H9 (cell line): ENCODE measurements at regions not wholly inside any gene's neighbourhood (a gene's known extent, or its start where the extent isn't known, plus 50 kb on each side); places are given as distances from the start of the nearest gene placed in this dataset.

Source experiments
- DNase-seq: peaks from one replicate; pipeline ENCODE4 v3.0.0-alpha.2; 2017
- H2AFZ ChIP-seq: one replicate; pipeline ENCODE4 v1.6.1; 2013; ENCODE audit warnings: mild to moderate bottlenecking, low read length, control low read depth, moderate library complexity
- H2AK5ac ChIP-seq: 2 replicates; pipeline ENCODE4 v1.6.1; 2013; ENCODE audit warnings: low read length, control low read depth, mixed read lengths; ENCODE audit not compliant: insufficient read length
- H2BK120ac ChIP-seq: one replicate; pipeline ENCODE4 v1.6.1; 2013; ENCODE audit warnings: low read depth, mild to moderate bottlenecking, low read length, control low read depth, inconsistent platforms; ENCODE audit not compliant: poor library complexity, severe bottlenecking
- H2BK12ac ChIP-seq: 2 replicates; pipeline ENCODE4 v1.6.1; 2013; ENCODE audit warnings: low read length, control low read depth, mixed read lengths, low read depth; ENCODE audit not compliant: insufficient read length
- H2BK15ac ChIP-seq: 2 replicates; pipeline ENCODE4 v1.6.1; 2013; ENCODE audit warnings: low read depth, low read length, control low read depth
- H2BK20ac ChIP-seq: one replicate; pipeline ENCODE4 v1.6.1; 2013; ENCODE audit warnings: low read depth, mild to moderate bottlenecking, low read length, control low read depth, inconsistent platforms; ENCODE audit not compliant: poor library complexity, severe bottlenecking
- H2BK5ac ChIP-seq: 2 replicates; pipeline ENCODE4 v1.6.1; 2013; ENCODE audit warnings: low read length, control low read depth, mixed read lengths; ENCODE audit not compliant: insufficient read length
- H3K14ac ChIP-seq: 2 replicates; pipeline ENCODE4 v1.6.1; 2013; ENCODE audit warnings: low read length, control low read depth; ENCODE audit not compliant: insufficient read depth
- H3K18ac ChIP-seq: 2 replicates; pipeline ENCODE4 v1.6.1; 2013; ENCODE audit warnings: low read depth, mild to moderate bottlenecking, mixed read lengths, low read length, control low read depth; ENCODE audit not compliant: insufficient read length
- H3K23ac ChIP-seq: 2 replicates; pipeline ENCODE4 v1.6.1; 2013; ENCODE audit warnings: low read length, control low read depth, mixed read lengths, low read depth; ENCODE audit not compliant: insufficient read length
- H3K23me2 ChIP-seq: 2 replicates; pipeline ENCODE4 v1.6.1; 2013; ENCODE audit warnings: low read depth, mild to moderate bottlenecking, mixed read lengths, low read length, control low read depth; ENCODE audit not compliant: insufficient read length, poor library complexity, severe bottlenecking
- H3K27ac ChIP-seq: 2 replicates; pipeline ENCODE4 v1.5.1; 2013; ENCODE audit warnings: low read length, control low read depth, mixed read lengths, low read depth; ENCODE audit not compliant: insufficient read length
- H3K27me3 ChIP-seq: 2 replicates; pipeline ENCODE4 v1.6.1; 2013; ENCODE audit warnings: low read length, control low read depth, inconsistent platforms; ENCODE audit not compliant: insufficient read depth
- H3K4ac ChIP-seq: 2 replicates; pipeline ENCODE4 v1.6.1; 2013; ENCODE audit warnings: low read depth, mild to moderate bottlenecking, control low read depth, inconsistent platforms, low read length, moderate library complexity
- H3K4me1 ChIP-seq: 2 replicates; pipeline ENCODE4 v1.6.1; 2013; ENCODE audit warnings: low read length, control low read depth, inconsistent platforms; ENCODE audit not compliant: insufficient read depth
- H3K4me2 ChIP-seq: 2 replicates; pipeline ENCODE4 v1.6.1; 2013; ENCODE audit warnings: low read length, control low read depth, mixed read lengths; ENCODE audit not compliant: insufficient read length, insufficient read depth
- H3K56ac ChIP-seq: 2 replicates; pipeline ENCODE4 v1.6.1; 2013; ENCODE audit warnings: low read depth, mild to moderate bottlenecking, mixed read lengths, low read length, control low read depth; ENCODE audit not compliant: insufficient read length
- H3K79me1 ChIP-seq: 2 replicates; pipeline ENCODE4 v1.6.1; 2013; ENCODE audit warnings: low read depth, mild to moderate bottlenecking, moderate library complexity, low read length, control low read depth, inconsistent platforms; ENCODE audit not compliant: insufficient read depth, poor library complexity, severe bottlenecking
- H3K79me2 ChIP-seq: 2 replicates; pipeline ENCODE4 v1.6.1; 2013; ENCODE audit warnings: low read length, control low read depth, inconsistent platforms; ENCODE audit not compliant: insufficient read depth
- H3K9ac ChIP-seq: 2 replicates; pipeline ENCODE4 v1.6.1; 2013; ENCODE audit warnings: low read length, control low read depth, mixed read lengths; ENCODE audit not compliant: insufficient read length; ENCODE audit errors: extremely low read depth
- H3K9me3 ChIP-seq: one replicate; pipeline ENCODE4 v1.6.1; 2013; ENCODE audit warnings: low read depth, low read length, inconsistent platforms; ENCODE audit not compliant: control insufficient read depth
- H3T11ph ChIP-seq: one replicate; pipeline ENCODE4 v1.6.1; 2013; ENCODE audit warnings: mild to moderate bottlenecking, low read length, control low read depth, inconsistent platforms
- H4K20me1 ChIP-seq: one replicate; pipeline ENCODE4 v1.6.1; 2013; ENCODE audit not compliant: control insufficient read depth, insufficient read length, insufficient read depth
- H4K5ac ChIP-seq: 2 replicates; pipeline ENCODE4 v1.6.1; 2013; ENCODE audit warnings: low read depth, mild to moderate bottlenecking, mixed read lengths, low read length, control low read depth; ENCODE audit not compliant: insufficient read length
- H4K8ac ChIP-seq: replicated peaks from 2 replicates; pipeline ENCODE4 v1.6.1; 2013; ENCODE audit warnings: low read length, control low read depth, mixed read lengths, low read depth; ENCODE audit not compliant: insufficient read length
- H4K91ac ChIP-seq: 2 replicates; pipeline ENCODE4 v1.6.1; 2013; ENCODE audit warnings: low read depth, mild to moderate bottlenecking, moderate library complexity, mixed read lengths, low read length, control low read depth; ENCODE audit not compliant: insufficient read length
- H3K27ac Mint-ChIP-seq, 3 experiments: 2 replicates in 2 of 3; 3 replicates in 1 of 3; pipeline ENCODE4 v1.8.0; 2020 to 2021; ENCODE audit warnings: mixed read lengths in 3 of 3, mild to moderate bottlenecking in 1 of 3, moderate library complexity in 1 of 3
- H3K27me3 Mint-ChIP-seq: 2 replicates; pipeline ENCODE4 v1.8.0; 2021; ENCODE audit warnings: low read depth, mild to moderate bottlenecking, moderate library complexity, mixed read lengths
- H3K36me3 Mint-ChIP-seq, 3 experiments: 2 replicates in 2 of 3; 3 replicates in 1 of 3; pipeline ENCODE4 v1.8.0; 2020 to 2021; ENCODE audit warnings: low read depth in 3 of 3, mixed read lengths in 3 of 3; ENCODE audit not compliant: insufficient read depth in 1 of 3
- H3K4me1 Mint-ChIP-seq, 2 experiments: 2 replicates each; pipeline ENCODE4 v1.8.0; 2020; ENCODE audit warnings: mixed read lengths in 2 of 2
- H3K4me3 Mint-ChIP-seq, 2 experiments: 2 replicates in 1 of 2; 3 replicates in 1 of 2; pipeline ENCODE4 v1.8.0; 2020 to 2021; ENCODE audit warnings: mild to moderate bottlenecking in 2 of 2, mixed read lengths in 2 of 2, moderate library complexity in 1 of 2
- H3K9me3 Mint-ChIP-seq, 2 experiments: 2 replicates in 1 of 2; 3 replicates in 1 of 2; pipeline ENCODE4 v1.8.0; 2020; ENCODE audit warnings: mild to moderate bottlenecking in 2 of 2, mixed read lengths in 2 of 2, moderate library complexity in 1 of 2
- CTCF ChIP-seq: fragments of 200-600 bp; sonication (generic); conservative IDR thresholded peaks from 3 replicates; pipeline ENCODE4 v1.8.0; 2021; ENCODE audit warnings: antibody characterized with exemption, mild to moderate bottlenecking
- WGBS: extraction: QIAGEN DNeasy Blood & Tissue Kit; methylation state at CpG from one replicate; pipeline ENCODE4 v1.1.7; 2013; ENCODE audit warnings: missing lambda C conversion rate, low lambda C conversion rate, mixed read lengths; ENCODE audit not compliant: insufficient read length; ENCODE audit errors: extremely low coverage; 5-methylcytosine and 5-hydroxymethylcytosine counted together

- Histone ChIP-seq H3K4me1 (no peaks in the 10 kb centered on the region), H2AFZ (no peak overlapping the region), H2BK20ac (no peak overlapping the region), H3K4me2 (no peak overlapping the region), H2AK5ac (no peak overlapping the region), H3K56ac (no peak overlapping the region), H4K20me1 (no peaks in the 10 kb centered on the region), H4K91ac (no peak overlapping the region), H4K8ac (no peak overlapping the region), H3K23ac (no peak overlapping the region), H3K18ac (no peak overlapping the region), H3K9me3 (no peaks in the 10 kb centered on the region), H2BK15ac (no peak overlapping the region), H4K5ac (no peak overlapping the region), H3K23me2 (no peaks in the 10 kb centered on the region), H2BK12ac (no peak overlapping the region), H2BK5ac (no peak overlapping the region), H3K79me1 (no peaks in the 10 kb centered on the region), H3K14ac (no peak overlapping the region), H3K27me3 (no peaks in the 10 kb centered on the region), H3K79me2 (no peaks in the 10 kb centered on the region), H3T11ph (no peak overlapping the region), H3K27ac (no peak overlapping the region), H3K4ac (no peak overlapping the region), H2BK120ac (no peak overlapping the region), H3K9ac (no peak overlapping the region)
- no peak overlapping the region for H3K27ac Mint-ChIP-seq
- no peak overlapping the region for H3K4me3 Mint-ChIP-seq
- no peaks in the 10 kb centered on the region; a peak in 1 of 7 replicates for H3K36me3 Mint-ChIP-seq
- TF ChIP-seq CTCF = no peak
- DNase-seq = no peak
- H3K9me3 Mint-ChIP-seq = peaks cover 0 to 2% of the 10 kb centered on the region in 2 experiments; a peak in 1 of 5 replicates
- WGBS = no CpG with 5 or more reads among the region's 2 CpGs
- no peaks in the 10 kb centered on the region for H3K27me3 Mint-ChIP-seq
- no peaks in the 10 kb centered on the region for H3K4me1 Mint-ChIP-seq
Measured at GRCh38 chr4:11480683-11481082, 52.0 kb upstream of the HS3ST1 start.
